Keratinocyte (primary cell): ENCODE measurements at regions not wholly inside any gene's neighbourhood (a gene's known extent, or its start where the extent isn't known, plus 50 kb on each side); places are given as distances from the start of the nearest gene placed in this dataset.
A peak's percentile ranks its signal among the peaks of the same experiment; 100 is the strongest.

Source experiments
- DNase-seq: peaks from one replicate; pipeline ENCODE4 v3.0.0-alpha.2; 2011; ENCODE audit warnings: low read depth, missing footprints, low spot score
- FAIRE-seq: peaks from 2 replicates; lab custom pipeline; 2011; peaks lifted over from hg19 to GRCh38; lab: Jason Lieb, UNC
- H2AFZ ChIP-seq: 2 replicates; pipeline ENCODE4 v1.6.0; 2012; ENCODE audit warnings: low read length, control low read depth, inconsistent platforms; ENCODE audit not compliant: control insufficient read depth
- H3K27ac ChIP-seq: 2 replicates; pipeline ENCODE4 v1.5.1; 2011; ENCODE audit warnings: low read length; ENCODE audit not compliant: control insufficient read depth, insufficient read depth
- H3K27me3 ChIP-seq: 3 replicates; pipeline ENCODE4 v1.6.0; 2011; ENCODE audit warnings: low read length; ENCODE audit not compliant: control insufficient read depth, insufficient read depth; ENCODE audit errors: extremely low read depth
- H3K36me3 ChIP-seq, 2 experiments: 2 replicates in 1 of 2; 3 replicates in 1 of 2; pipeline ENCODE4 v1.5.1; 2011; ENCODE audit warnings: low read length in 2 of 2, mild to moderate bottlenecking in 1 of 2; ENCODE audit not compliant: control insufficient read depth in 2 of 2, insufficient read depth in 2 of 2; ENCODE audit errors: extremely low read depth in 1 of 2
- H3K4me1 ChIP-seq: 3 replicates; pipeline ENCODE4 v1.5.1; 2011; ENCODE audit warnings: low read length; ENCODE audit not compliant: control insufficient read depth, insufficient read depth; ENCODE audit errors: extremely low read depth
- H3K4me2 ChIP-seq: 3 replicates; pipeline ENCODE4 v1.6.0; 2011; ENCODE audit warnings: low read depth, low read length; ENCODE audit not compliant: control insufficient read depth, insufficient read depth; ENCODE audit errors: extremely low read depth
- H3K4me3 ChIP-seq, 3 experiments: fragments of 200-600 bp in 1 of 3; sonication (generic) in 1 of 3; 2 replicates in 2 of 3; 3 replicates in 1 of 3; pipeline ENCODE4 v1.5.1; 2011 to 2016; ENCODE audit warnings: low read length in 3 of 3, mild to moderate bottlenecking in 3 of 3, control low read depth in 2 of 3, inconsistent platforms in 1 of 3, low read depth in 1 of 3, mixed read lengths in 1 of 3, mixed run types in 1 of 3, moderate library complexity in 1 of 3; ENCODE audit not compliant: control insufficient read depth in 2 of 3, insufficient read depth in 2 of 3; ENCODE audit errors: extremely low read depth in 1 of 3
- H3K79me2 ChIP-seq: 2 replicates; pipeline ENCODE4 v1.6.0; 2012; ENCODE audit warnings: low read length; ENCODE audit not compliant: control insufficient read depth, insufficient read depth
- H3K9ac ChIP-seq: 3 replicates; pipeline ENCODE4 v1.6.0; 2011; ENCODE audit warnings: low read length; ENCODE audit not compliant: control insufficient read depth, insufficient read depth; ENCODE audit errors: extremely low read depth
- H3K9me1 ChIP-seq: 3 replicates; pipeline ENCODE4 v1.6.0; 2011; ENCODE audit warnings: low read length; ENCODE audit not compliant: control insufficient read depth, insufficient read depth; ENCODE audit errors: extremely low read depth
- H3K9me3 ChIP-seq: 2 replicates; pipeline ENCODE4 v1.5.1; 2012; ENCODE audit warnings: low read depth, low read length; ENCODE audit not compliant: control insufficient read depth
- H4K20me1 ChIP-seq: 3 replicates; pipeline ENCODE4 v1.6.0; 2011; ENCODE audit warnings: low read length; ENCODE audit not compliant: control insufficient read depth, insufficient read depth; ENCODE audit errors: extremely low read depth
- CTCF ChIP-seq, 3 experiments: IDR thresholded peaks in 1 of 3; conservative IDR thresholded peaks in 1 of 3; optimal IDR thresholded peaks in 1 of 3; 2 replicates in 2 of 3; 3 replicates in 1 of 3; pipeline versions ENCODE3 to v1.5.1; 2011; ENCODE audit warnings: low read length in 3 of 3, mild to moderate bottlenecking in 3 of 3, moderate library complexity in 2 of 3, control low read depth in 1 of 3, inconsistent platforms in 1 of 3; ENCODE audit not compliant: insufficient read depth in 2 of 3; ENCODE audit errors: extremely low read depth in 1 of 3
- EZH2 ChIP-seq: IDR thresholded peaks from one replicate; pipeline ENCODE4 v1.6.1; 2012; ENCODE audit warnings: inconsistent platforms, mild to moderate bottlenecking, low read length, moderate library complexity
- dilution Hi-C: fragments of 300-500 bp; cut with MboI; formaldehyde crosslinking; loops from one replicate; pipeline ENCODE4 v1.7.0; 2020; ENCODE audit warnings: low sequenced_read_pairs; ENCODE audit not compliant: extremely low pct_ligation_motif_present

- Histone ChIP-seq H3K9me1 (no peaks in the 10 kb centered on the region), H3K9ac (no peak overlapping the region), H3K9me3 (no peaks in the 10 kb centered on the region), H3K27me3 (no peaks in the 10 kb centered on the region), H3K27ac (peak overlapping the region; percentile 6), H3K36me3 (no peaks in the 10 kb centered on the region), H2AFZ (no peak overlapping the region), H4K20me1 (no peaks in the 10 kb centered on the region), H3K79me2 (no peaks in the 10 kb centered on the region), H3K4me1 (peaks cover 13% of the 10 kb centered on the region), H3K4me3 (no peak overlapping the region), H3K4me2 (peak overlapping the region; percentile 20)
- peak; percentile 28 to 61 (median 31) for TF ChIP-seq CTCF (optimal IDR thresholded peaks at IDR 0.05 in 1 of 3, IDR thresholded peaks at IDR 0.05 in 1 of 3, conservative IDR thresholded peaks at IDR 0.05 in 1 of 3; ENCODE audit: extremely low read depth in 1 of 3, insufficient read depth in 2 of 3, low read length in 3 of 3)
- TF ChIP-seq EZH2: no peak
- DNase-seq (peak; percentile 89), FAIRE-seq (peak; percentile 95)
- dilution Hi-C loops: no loop called here
Measured at GRCh38 chr6:134826889-134827737, 122.8 kb downstream of the ALDH8A1 start.

GRCh38 chr6:134823710-134824034 lies 126.2 kb downstream of the ALDH8A1 start:
- Histone ChIP-seq H3K79me2 (no peaks in the 10 kb centered on the region), H3K27me3 (no peaks in the 10 kb centered on the region), H3K36me3 (no peaks in the 10 kb centered on the region), H4K20me1 (no peaks in the 10 kb centered on the region), H3K4me3 (no peak overlapping the region), H2AFZ (no peak overlapping the region), H3K9me1 (no peaks in the 10 kb centered on the region), H3K4me1 (peaks cover 13% of the 10 kb centered on the region), H3K9ac (no peak overlapping the region), H3K27ac (no peak overlapping the region), H3K4me2 (no peak overlapping the region), H3K9me3 (no peaks in the 10 kb centered on the region)
- dilution Hi-C loops: no loop called here
- DNase-seq (no peak), FAIRE-seq (no peak)
- TF ChIP-seq EZH2 (no peak), CTCF (optimal IDR thresholded peaks at IDR 0.05 in 1 of 3, IDR thresholded peaks at IDR 0.05 in 1 of 3, conservative IDR thresholded peaks at IDR 0.05 in 1 of 3; ENCODE audit: extremely low read depth in 1 of 3, insufficient read depth in 2 of 3, low read length in 3 of 3) (no peak)
